ENCODE measurements at regions not wholly inside any gene's neighbourhood (a gene's known extent, or its start where the extent isn't known, plus 50 kb on each side); places are given as distances from the start of the nearest gene placed in this dataset.

DNA sequence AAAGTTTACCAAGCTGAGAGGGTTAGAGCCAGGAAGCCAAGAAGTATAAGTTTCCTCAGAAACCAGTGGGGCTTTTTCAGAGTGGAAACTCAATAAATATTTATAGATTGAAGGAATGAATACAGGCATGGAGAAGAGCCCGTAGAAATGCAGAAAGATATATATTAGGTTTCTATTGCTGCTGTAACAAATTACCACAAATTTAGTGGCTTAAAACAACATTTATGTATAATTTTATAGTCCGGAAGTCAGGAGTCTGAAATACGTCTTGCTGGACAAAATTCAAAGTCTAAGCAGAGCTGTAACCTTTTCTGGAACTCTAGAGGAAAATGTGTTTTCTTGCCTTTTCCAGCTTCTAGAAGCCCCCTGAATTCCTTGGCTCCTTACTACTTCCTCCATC is 107.3 kb upstream of the SEMA3D start:
- no peak for DNase-seq (ENCODE audit: low spot score in 2 of 2)
- TF ChIP-seq, protein P1, sequence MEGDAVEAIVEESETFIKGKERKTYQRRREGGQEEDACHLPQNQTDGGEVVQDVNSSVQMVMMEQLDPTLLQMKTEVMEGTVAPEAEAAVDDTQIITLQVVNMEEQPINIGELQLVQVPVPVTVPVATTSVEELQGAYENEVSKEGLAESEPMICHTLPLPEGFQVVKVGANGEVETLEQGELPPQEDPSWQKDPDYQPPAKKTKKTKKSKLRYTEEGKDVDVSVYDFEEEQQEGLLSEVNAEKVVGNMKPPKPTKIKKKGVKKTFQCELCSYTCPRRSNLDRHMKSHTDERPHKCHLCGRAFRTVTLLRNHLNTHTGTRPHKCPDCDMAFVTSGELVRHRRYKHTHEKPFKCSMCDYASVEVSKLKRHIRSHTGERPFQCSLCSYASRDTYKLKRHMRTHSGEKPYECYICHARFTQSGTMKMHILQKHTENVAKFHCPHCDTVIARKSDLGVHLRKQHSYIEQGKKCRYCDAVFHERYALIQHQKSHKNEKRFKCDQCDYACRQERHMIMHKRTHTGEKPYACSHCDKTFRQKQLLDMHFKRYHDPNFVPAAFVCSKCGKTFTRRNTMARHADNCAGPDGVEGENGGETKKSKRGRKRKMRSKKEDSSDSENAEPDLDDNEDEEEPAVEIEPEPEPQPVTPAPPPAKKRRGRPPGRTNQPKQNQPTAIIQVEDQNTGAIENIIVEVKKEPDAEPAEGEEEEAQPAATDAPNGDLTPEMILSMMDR (IDR thresholded peaks at IDR 0.05), result no peak
- TF ChIP-seq POLR2A (IDR thresholded peaks at IDR 0.05), result no peak
- no peak for TF ChIP-seq POLR2AphosphoS5 (IDR thresholded peaks at IDR 0.05)
- H3K27me3 ChIP-seq, result no peaks in the 10 kb centered on the region
- H3K36me3 ChIP-seq, result no peaks in the 10 kb centered on the region
- no peak overlapping the region for H3K4me3 ChIP-seq
- no peaks in the 10 kb centered on the region for H3K4me1 ChIP-seq
- intact Hi-C loops (cut with DNase I; ENCODE audit: low total_unique reads), result no loop called here
- H3K27ac ChIP-seq, result no peak overlapping the region
- no peaks in the 10 kb centered on the region for H3K9me3 ChIP-seq

DNA sequence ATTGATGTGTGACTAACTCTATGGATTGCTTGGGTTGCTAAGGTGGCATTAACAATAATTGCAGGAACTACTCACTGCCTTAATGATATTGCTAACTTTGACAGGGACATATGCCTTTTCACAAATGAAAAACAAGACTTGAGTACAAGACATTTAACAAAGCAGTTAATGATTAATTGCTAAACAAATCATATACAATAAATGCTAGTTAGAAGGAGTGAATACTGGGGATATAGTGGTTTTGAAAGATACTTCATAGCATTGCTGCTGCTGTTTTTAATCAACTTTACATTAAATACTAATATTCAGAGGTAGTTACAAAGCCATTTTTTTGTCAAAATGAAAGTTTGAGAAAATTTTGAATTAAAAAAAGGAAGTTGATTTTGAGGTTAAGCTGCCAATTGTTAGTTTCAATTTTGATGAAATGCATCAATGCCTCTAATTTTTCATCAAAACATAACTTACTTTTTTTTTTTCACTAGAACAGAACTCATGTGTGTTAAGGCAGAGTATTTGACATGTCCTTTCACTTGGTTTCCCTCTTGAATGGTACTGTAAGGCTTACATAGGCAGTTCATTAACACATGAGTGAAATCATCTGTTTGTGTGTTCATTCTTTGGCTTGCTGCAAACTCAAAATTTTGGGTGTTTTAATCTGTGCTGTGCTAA is 106.2 kb upstream of the SEMA3D start:
- no peak overlapping the region for H3K27ac ChIP-seq
- TF ChIP-seq, protein P1 (IDR thresholded peaks at IDR 0.05), result no peak
- TF ChIP-seq POLR2AphosphoS5 (IDR thresholded peaks at IDR 0.05), result no peak
- no peak for TF ChIP-seq POLR2A (IDR thresholded peaks at IDR 0.05)
- DNase-seq (ENCODE audit: low spot score in 2 of 2), result no peak
- no peak overlapping the region for H3K4me3 ChIP-seq
- no peaks in the 10 kb centered on the region for H3K4me1 ChIP-seq
- intact Hi-C loops (cut with DNase I; ENCODE audit: low total_unique reads), result no loop called here
- H3K27me3 ChIP-seq, result no peaks in the 10 kb centered on the region
- H3K36me3 ChIP-seq, result no peaks in the 10 kb centered on the region
- no peaks in the 10 kb centered on the region for H3K9me3 ChIP-seq

DNA sequence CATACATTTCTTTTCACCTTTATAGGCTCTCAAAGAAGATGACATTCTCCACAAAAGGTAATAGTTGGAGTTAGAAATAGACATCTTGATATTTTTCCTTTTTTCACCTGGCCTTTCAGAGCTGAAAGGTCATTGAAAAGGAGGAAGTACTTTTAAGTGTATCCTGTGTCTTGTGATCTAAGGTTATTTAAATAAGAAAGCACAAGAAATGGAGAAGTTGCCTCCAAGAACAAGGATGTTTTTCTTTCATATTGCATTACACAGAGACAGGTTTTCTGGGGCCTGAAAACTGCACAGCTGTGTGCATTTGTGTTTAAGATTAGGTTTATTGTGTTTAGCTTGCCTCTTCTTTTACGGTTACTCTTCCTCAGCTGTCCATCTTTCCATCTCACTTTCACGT is 103.4 kb upstream of the SEMA3D start:
- no peaks in the 10 kb centered on the region for H3K27me3 ChIP-seq
- H3K4me1 ChIP-seq, result no peaks in the 10 kb centered on the region

DNA sequence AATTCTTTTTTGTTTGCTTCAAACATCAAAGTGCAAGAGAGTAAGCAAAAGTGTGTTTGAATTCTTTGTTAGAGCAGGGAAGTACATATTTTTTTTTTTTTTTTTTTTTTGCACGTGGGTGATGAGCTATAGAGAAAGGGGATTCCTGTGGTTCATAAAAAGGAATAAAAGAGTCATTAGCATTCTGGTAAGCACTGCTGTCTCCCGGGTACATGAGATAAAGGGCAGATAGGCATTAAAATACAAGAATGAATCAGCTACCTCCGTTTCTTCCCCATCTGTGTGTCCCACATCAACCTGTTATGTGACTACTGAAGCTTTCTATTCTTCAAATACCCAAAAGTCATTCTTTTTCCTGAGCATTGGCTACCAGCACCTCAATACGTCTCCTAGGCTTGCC is 102.4 kb upstream of the SEMA3D start:
- H3K27ac ChIP-seq, result no peak overlapping the region
- H3K9me3 ChIP-seq, result no peaks in the 10 kb centered on the region
- intact Hi-C loops (cut with DNase I; ENCODE audit: low total_unique reads), result no loop called here
- no peak overlapping the region for H3K4me3 ChIP-seq
- no peaks in the 10 kb centered on the region for H3K36me3 ChIP-seq
- TF ChIP-seq, protein P1 (IDR thresholded peaks at IDR 0.05), result no peak
- TF ChIP-seq POLR2AphosphoS5 (IDR thresholded peaks at IDR 0.05) (no peak), POLR2A (IDR thresholded peaks at IDR 0.05) (no peak)
- DNase-seq (ENCODE audit: low spot score in 2 of 2), result no peak
- no peaks in the 10 kb centered on the region for H3K4me1 ChIP-seq
- H3K27me3 ChIP-seq, result no peaks in the 10 kb centered on the region

More for the DNA sequence above, 103.4 kb upstream of the SEMA3D start:
- Histone ChIP-seq H3K4me3 (no peak overlapping the region), H3K36me3 (no peaks in the 10 kb centered on the region), H3K9me3 (no peaks in the 10 kb centered on the region), H3K27ac (no peak overlapping the region)
- intact Hi-C loops (cut with DNase I; ENCODE audit: low total_unique reads), result no loop called here
- TF ChIP-seq, protein P1 (IDR thresholded peaks at IDR 0.05), result no peak
- TF ChIP-seq POLR2A (IDR thresholded peaks at IDR 0.05), result no peak
- no peak for TF ChIP-seq POLR2AphosphoS5 (IDR thresholded peaks at IDR 0.05)
- no peak for DNase-seq (ENCODE audit: low spot score in 2 of 2)

DNA sequence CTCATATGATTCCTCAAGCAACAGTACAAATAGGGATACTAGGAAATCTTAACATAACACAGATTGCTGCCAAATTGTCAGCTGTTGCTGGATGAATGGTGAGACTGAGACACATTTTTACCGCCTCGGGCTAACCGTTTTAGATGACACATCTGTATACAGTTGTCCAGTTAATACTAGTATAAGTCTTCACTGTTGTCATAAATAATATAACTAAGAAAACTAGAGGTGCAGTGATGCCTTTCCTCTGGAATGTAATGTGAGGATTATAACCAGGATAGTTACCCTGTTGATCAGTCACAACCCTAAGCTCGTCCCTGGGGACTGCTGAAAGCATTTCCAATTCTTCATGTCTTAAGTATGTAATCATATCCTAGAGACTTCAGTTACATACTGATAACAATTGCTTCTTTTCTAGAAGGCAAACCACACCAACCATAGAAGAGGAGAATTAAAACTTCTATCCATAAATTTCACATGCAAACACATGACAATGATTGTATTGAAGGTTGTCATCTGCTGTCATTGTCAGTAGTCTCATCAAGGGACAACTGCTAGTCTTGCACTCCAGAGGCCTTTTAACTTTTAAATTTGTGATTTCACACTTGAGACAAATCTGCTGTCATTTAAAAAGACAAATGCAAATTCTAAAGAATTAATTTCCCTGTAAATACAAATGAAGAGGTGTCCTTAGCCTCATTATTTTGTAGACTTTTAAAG is 100.4 kb upstream of the SEMA3D start:
- intact Hi-C loops (cut with DNase I; ENCODE audit: low total_unique reads), result no loop called here
- TF ChIP-seq, protein P1 (IDR thresholded peaks at IDR 0.05), result no peak
- TF ChIP-seq POLR2A (IDR thresholded peaks at IDR 0.05) (no peak), POLR2AphosphoS5 (IDR thresholded peaks at IDR 0.05) (no peak)
- no peak overlapping the region for H3K4me3 ChIP-seq
- H3K4me1 ChIP-seq, result no peaks in the 10 kb centered on the region
- no peaks in the 10 kb centered on the region for H3K9me3 ChIP-seq
- no peaks in the 10 kb centered on the region for H3K27me3 ChIP-seq
- H3K36me3 ChIP-seq, result no peaks in the 10 kb centered on the region
- H3K27ac ChIP-seq, result no peak overlapping the region
- no peak for DNase-seq (ENCODE audit: low spot score in 2 of 2)

All from breast epithelium (tissue), 4 donors.